SK-N-SH (cell line): ENCODE measurements at regions not wholly inside any gene's neighbourhood (a gene's known extent, or its start where the extent isn't known, plus 50 kb on each side); places are given as distances from the start of the nearest gene placed in this dataset.

ENCODE experiments used
- CTCF ChIA-PET: fragments of 300-600, 350-600 bp; formaldehyde crosslinking; extraction: SDS; loops from one replicate; lab custom pipeline; 2021; lab: Yijun Ruan, JAX
- POLR2A ChIA-PET: fragments of 350-600 bp; sonication (Branson Sonifier 250); formaldehyde crosslinking; extraction: SDS; loops from one replicate; lab custom pipeline; 2020; ENCODE audit warnings: antibody characterized with exemption, inconsistent platforms; lab: Yijun Ruan, JAX
- DNase-seq: peaks from one replicate; pipeline ENCODE4 v3.0.0; 2012
- H2AFZ ChIP-seq: fragments of 200-600 bp; sonication (generic); 2 replicates; pipeline ENCODE4 v1.8.1; 2016; ENCODE audit warnings: antibody characterized with exemption, mild to moderate bottlenecking, low read depth
- H3F3A ChIP-seq: fragments of 200-600 bp; sonication (generic); replicated peaks from 2 replicates; pipeline ENCODE3; 2016; ENCODE audit warnings: antibody characterized with exemption, mild to moderate bottlenecking; ENCODE audit not compliant: insufficient read depth
- H3K27ac ChIP-seq, 2 experiments: fragments of 200-500 bp in 1 of 2; fragments of 200-600 bp in 1 of 2; sonication (Bioruptor generic) in 1 of 2; sonication (generic), shearing (Covaris generic) in 1 of 2; 2 replicates each; pipeline versions ENCODE4 v1.5.1 to v1.6.1; 2014 to 2016; ENCODE audit warnings: low read depth in 2 of 2, inconsistent platforms in 1 of 2, low read length in 1 of 2, mild to moderate bottlenecking in 1 of 2, mixed read lengths in 1 of 2
- H3K27me3 ChIP-seq: fragments of 200-600 bp; sonication (generic), shearing (Covaris generic); 2 replicates; pipeline ENCODE4 v1.6.1; 2016; ENCODE audit warnings: mixed run types; ENCODE audit not compliant: insufficient read depth
- H3K36me3 ChIP-seq, 2 experiments: fragments of 200-500 bp in 1 of 2; fragments of 200-600 bp in 1 of 2; sonication (Bioruptor generic) in 1 of 2; sonication (generic) in 1 of 2; replicated peaks in 1 of 2; 2 replicates each; pipeline versions ENCODE3 to v1.5.1; 2014 to 2016; ENCODE audit warnings: low read length in 1 of 2, mild to moderate bottlenecking in 1 of 2; ENCODE audit not compliant: insufficient read depth in 2 of 2, control insufficient read depth in 1 of 2
- H3K4me1 ChIP-seq, 2 experiments: fragments of 200-500 bp in 1 of 2; fragments of 200-600 bp in 1 of 2; sonication (Bioruptor generic) in 1 of 2; sonication (generic), shearing (Covaris generic) in 1 of 2; 2 replicates each; pipeline versions ENCODE4 v1.5.1 to v1.6.1; 2014 to 2016; ENCODE audit warnings: low read depth in 1 of 2, low read length in 1 of 2, mixed run types in 1 of 2; ENCODE audit not compliant: insufficient read depth in 2 of 2, control insufficient read depth in 1 of 2
- H3K4me2 ChIP-seq: fragments of 200-600 bp; sonication (generic), shearing (Covaris generic); 2 replicates; pipeline ENCODE4 v1.6.1; 2017; ENCODE audit warnings: mixed run types
- H3K4me3 ChIP-seq, 2 experiments: fragments of 200-500 bp in 1 of 2; fragments of 200-600 bp in 1 of 2; sonication (Bioruptor generic) in 1 of 2; sonication (generic), shearing (Covaris generic) in 1 of 2; 2 replicates each; pipeline versions ENCODE4 v1.5.1 to v1.8.1; 2014 to 2016; ENCODE audit warnings: low read depth in 2 of 2, inconsistent platforms in 1 of 2, low read length in 1 of 2, mild to moderate bottlenecking in 1 of 2, mixed read lengths in 1 of 2, moderate library complexity in 1 of 2
- H3K79me2 ChIP-seq: fragments of 200-600 bp; sonication (generic); 2 replicates; pipeline ENCODE4 v1.8.1; 2017; ENCODE audit warnings: mild to moderate bottlenecking; ENCODE audit not compliant: insufficient read depth
- H3K9ac ChIP-seq: fragments of 200-600 bp; sonication (generic); 2 replicates; pipeline ENCODE4 v1.6.1; 2017; ENCODE audit warnings: mixed run types
- H3K9me2 ChIP-seq: fragments of 200-600 bp; sonication (generic); 2 replicates; pipeline ENCODE4 v1.6.1; 2017; ENCODE audit warnings: mixed run types
- H3K9me3 ChIP-seq: fragments of 200-600 bp; sonication (generic); 2 replicates; pipeline ENCODE4 v1.6.1; 2017; ENCODE audit warnings: mixed run types, mild to moderate bottlenecking, moderate library complexity
- H4K20me1 ChIP-seq: fragments of 200-600 bp; sonication (generic); 2 replicates; pipeline ENCODE4 v1.6.1; 2017; ENCODE audit warnings: mild to moderate bottlenecking, mixed run types; ENCODE audit not compliant: insufficient read depth
- EZH2phosphoT487 ChIP-seq: fragments of 200-600 bp; sonication (generic); IDR thresholded peaks from 2 replicates; pipeline ENCODE4 v1.6.1; 2017; ENCODE audit warnings: low read depth, mixed run types, mild to moderate bottlenecking, antibody characterized with exemption, moderate library complexity, borderline replicate concordance
- FOSL2 ChIP-seq: IDR thresholded peaks from 2 replicates; pipeline ENCODE4 v1.4.0; 2012; ENCODE audit warnings: low read depth, mild to moderate bottlenecking, moderate library complexity, borderline replicate concordance
- FOXJ3 ChIP-seq: sonication (generic); formaldehyde crosslinking; IDR thresholded peaks from 2 replicates; pipeline ENCODE4 v1.5.1; 2020; ENCODE audit warnings: mild to moderate bottlenecking, missing genetic modification reagents
- FOXM1 ChIP-seq: IDR thresholded peaks from 2 replicates; pipeline ENCODE4 v1.4.0; 2012; ENCODE audit warnings: low read depth, mild to moderate bottlenecking
- GATA2 ChIP-seq: sonication (generic); formaldehyde crosslinking; IDR thresholded peaks from 2 replicates; pipeline ENCODE4 v1.5.0; 2020; ENCODE audit warnings: mild to moderate bottlenecking, missing genetic modification reagents
- IRF3 ChIP-seq: fragments of 150-350 bp; IDR thresholded peaks from 2 replicates; pipeline ENCODE4 v1.6.1; 2016; ENCODE audit warnings: mild to moderate bottlenecking, low read depth, low read length
- JUND ChIP-seq: IDR thresholded peaks from 2 replicates; pipeline ENCODE4 v1.4.0; 2012
- MAX ChIP-seq: IDR thresholded peaks from 2 replicates; pipeline ENCODE4 v1.4.0; 2012; ENCODE audit warnings: low read depth
- MXI1 ChIP-seq: IDR thresholded peaks from 2 replicates; pipeline ENCODE4 v1.6.1; 2012; ENCODE audit warnings: mild to moderate bottlenecking, low read depth, low read length, improper control_type of control experiment
- NFIC ChIP-seq: IDR thresholded peaks from 2 replicates; pipeline ENCODE4 v1.4.0; 2012; ENCODE audit warnings: borderline replicate concordance
- NRF1 ChIP-seq: IDR thresholded peaks from 2 replicates; pipeline ENCODE4 v1.6.1; 2012; ENCODE audit warnings: low read depth, mild to moderate bottlenecking, low read length
- RAD21 ChIP-seq: IDR thresholded peaks from 2 replicates; pipeline ENCODE4 v1.6.1; 2012; ENCODE audit warnings: mild to moderate bottlenecking, low read length
- REST ChIP-seq: IDR thresholded peaks from 2 replicates; pipeline ENCODE4 v1.6.1; 2012; ENCODE audit warnings: mild to moderate bottlenecking, low read depth, low read length, moderate library complexity
- RFX5 ChIP-seq: IDR thresholded peaks from 2 replicates; pipeline ENCODE4 v1.6.1; 2012; ENCODE audit warnings: mild to moderate bottlenecking, improper control_type of control experiment, low read length
- SIN3A ChIP-seq: IDR thresholded peaks from 2 replicates; pipeline ENCODE4 v1.6.1; 2012; ENCODE audit warnings: low read depth, mild to moderate bottlenecking, low read length, moderate library complexity, borderline replicate concordance
- SMC3 ChIP-seq: IDR thresholded peaks from 2 replicates; pipeline ENCODE4 v1.6.1; 2012; ENCODE audit warnings: low read depth, low read length, improper control_type of control experiment
- TCF12 ChIP-seq: IDR thresholded peaks from 2 replicates; pipeline ENCODE4 v1.4.0; 2012
- ZBTB33 ChIP-seq: IDR thresholded peaks from 2 replicates; pipeline ENCODE4 v1.4.0; 2012; ENCODE audit warnings: low read depth, borderline replicate concordance
- WGBS: methylation state at CpG from one replicate; pipeline ENCODE4 v1.1.6; 2017; ENCODE audit warnings: low lambda C conversion rate; 5-methylcytosine and 5-hydroxymethylcytosine counted together

- TF ChIP-seq REST (no peak), SIN3A (no peak), GATA2 (CRISPR knock-in tag) (no peak), RAD21 (no peak), ZBTB33 (no peak), EZH2phosphoT487 (no peak), NFIC (no peak), JUND (no peak)
These were observed 1145.5 kb upstream of the POU3F4 start (continued) for GRCh38 chrX:82362550-82362949.

- no peaks in the 10 kb centered on the region for H4K20me1 ChIP-seq
- POLR2A ChIA-PET: no interaction called here
- no peaks in the 10 kb centered on the region for H3K79me2 ChIP-seq
- no peak for DNase-seq
- H3K4me1 ChIP-seq: no peaks in the 10 kb centered on the region
- H3K9me2 ChIP-seq: no peaks in the 10 kb centered on the region
- CTCF ChIA-PET: no interaction called here
- no peak overlapping the region for H3K4me2 ChIP-seq
- H3F3A ChIP-seq: no peaks in the 10 kb centered on the region
- H3K27ac ChIP-seq: no peak overlapping the region
- H3K36me3 ChIP-seq: no peaks in the 10 kb centered on the region
- H2AFZ ChIP-seq: no peak overlapping the region
- TF ChIP-seq REST: no peak
- TF ChIP-seq MAX: no peak
- no peak for TF ChIP-seq SMC3
- no peak for TF ChIP-seq FOSL2
- no peak for TF ChIP-seq MXI1
- no peak for TF ChIP-seq TCF12
- TF ChIP-seq FOXJ3: no peak
- TF ChIP-seq FOXM1: no peak
- no peak for TF ChIP-seq GATA2 (CRISPR knock-in tag)
- TF ChIP-seq ZBTB33: no peak
- TF ChIP-seq RFX5: no peak
- no peak for TF ChIP-seq EZH2phosphoT487
- TF ChIP-seq IRF3: no peak
- TF ChIP-seq NRF1: no peak
- TF ChIP-seq, all 33 proteins: peak for 0
- Histone ChIP-seq H3K9me3 (no peaks in the 10 kb centered on the region), H3K27me3 (no peaks in the 10 kb centered on the region), H3K9ac (no peak overlapping the region), H3K4me3 (no peak overlapping the region)
- 0% methylated on average over 1 of the region's 1 CpG for WGBS
These were observed 1145.1 kb upstream of the POU3F4 start for GRCh38 chrX:82362990-82363389.
